K562 (cell line): ENCODE measurements at regions not wholly inside any gene's neighbourhood (a gene's known extent, or its start where the extent isn't known, plus 50 kb on each side); places are given as distances from the start of the nearest gene placed in this dataset.
"Not testable (repeated sequence)": the region's sequence is repeated elsewhere in the genome, so short reads cannot be mapped to it uniquely, and the experiment has no call there.

Source experiments
- ATAC-seq: fragments of 200-7000 bp; cut with Tn5 transposase; 3 replicates; pipeline ENCODE4 v1.9.1; 2020; ENCODE audit warnings: moderate library complexity
- BruUV-seq: library from RNA; stranded (reverse); fragments of 400-500 nt; replicated peaks from 2 replicates; lab custom pipeline; 2021; lab: Mats Ljungman, UMichigan
- CTCF ChIA-PET: fragments of 300-600 bp; formaldehyde crosslinking; extraction: SDS; loops from one replicate; lab custom pipeline; 2021; ENCODE audit warnings: low intra/inter-chr PET ratio; lab: Yijun Ruan, JAX
- POLR2A ChIA-PET: fragments of 300-600, 350-650 bp; sonication (Branson Sonifier 250); formaldehyde crosslinking; extraction: SDS; loops from one replicate; lab custom pipeline; 2021; ENCODE audit warnings: antibody characterized with exemption, inconsistent platforms; lab: Yijun Ruan, JAX
- DNase-seq, 4 experiments: peaks; one replicate each; pipeline versions ENCODE4 v3.0.0 to v3.0.0-alpha.2; 2011 to 2018; ENCODE audit warnings: low spot score in 3 of 4, mixed read lengths in 3 of 4; ENCODE audit errors: extremely low read depth in 1 of 4
- FAIRE-seq: peaks from 2 replicates; lab custom pipeline; 2011; peaks lifted over from hg19 to GRCh38; lab: Jason Lieb, UNC
- H2AFZ ChIP-seq: 2 replicates; pipeline ENCODE4 v1.6.0; 2011; ENCODE audit warnings: low read depth, low read length, control low read depth, inconsistent platforms
- H3K27ac ChIP-seq: fragments of 200-600 bp; 3 replicates; pipeline ENCODE4 v1.8.0; 2011; ENCODE audit warnings: low read depth, mild to moderate bottlenecking, control low read depth, inconsistent platforms, low read length, moderate library complexity, mixed read lengths; ENCODE audit errors: extremely low read depth
- H3K27me3 ChIP-seq, 2 experiments: fragments of 300-600 bp in 1 of 2; 2 replicates in 1 of 2; 3 replicates in 1 of 2; pipeline versions ENCODE4 v1.6.0 to v1.8.0; 2011; ENCODE audit warnings: inconsistent platforms in 2 of 2, low read length in 2 of 2, mild to moderate bottlenecking in 1 of 2, mixed read lengths in 1 of 2, moderate library complexity in 1 of 2; ENCODE audit not compliant: control insufficient read depth in 2 of 2, insufficient read depth in 2 of 2
- H3K36me3 ChIP-seq: fragments of 300-600 bp; 3 replicates; pipeline ENCODE4 v1.8.0; 2011; ENCODE audit warnings: mild to moderate bottlenecking, low read length, inconsistent platforms; ENCODE audit not compliant: control insufficient read depth, insufficient read depth
- H3K4me1 ChIP-seq, 2 experiments: fragments of 200-600 bp in 1 of 2; replicated peaks in 1 of 2; 2 replicates in 1 of 2; 3 replicates in 1 of 2; pipeline versions ENCODE4 v1.5.1 to v1.8.0; 2011; ENCODE audit warnings: inconsistent platforms in 2 of 2, low read length in 2 of 2, mild to moderate bottlenecking in 1 of 2, mixed read lengths in 1 of 2, moderate library complexity in 1 of 2; ENCODE audit not compliant: control insufficient read depth in 2 of 2, insufficient read depth in 2 of 2
- H3K4me2 ChIP-seq: 2 replicates; pipeline ENCODE4 v1.6.1; 2011; ENCODE audit warnings: low read length, control low read depth, inconsistent platforms, mixed read lengths; ENCODE audit not compliant: insufficient read depth
- H3K4me3 ChIP-seq: fragments of 200-600 bp; sonication (generic), shearing (Covaris generic); 2 replicates; pipeline ENCODE4 v1.5.1; 2016; ENCODE audit warnings: control low read depth, inconsistent platforms
- H3K79me2 ChIP-seq: fragments of 200-600 bp; 3 replicates; pipeline ENCODE4 v1.8.0; 2011; ENCODE audit warnings: low read length, inconsistent platforms; ENCODE audit not compliant: control insufficient read depth, insufficient read depth
- H3K9ac ChIP-seq, 2 experiments: 2 replicates each; pipeline versions ENCODE4 v1.6.0 to v1.6.1; 2011; ENCODE audit warnings: low read depth in 2 of 2, low read length in 2 of 2, control low read depth in 1 of 2, inconsistent platforms in 1 of 2, mild to moderate bottlenecking in 1 of 2, mixed read lengths in 1 of 2; ENCODE audit not compliant: insufficient read depth in 1 of 2
- H3K9me1 ChIP-seq: one replicate; pipeline ENCODE4 v1.6.0; 2011; ENCODE audit warnings: inconsistent platforms, mild to moderate bottlenecking, low read length, moderate library complexity; ENCODE audit not compliant: control insufficient read depth, insufficient read depth
- H3K9me3 ChIP-seq: replicated peaks from 2 replicates; pipeline ENCODE4 v1.5.1; 2011; ENCODE audit warnings: low read depth, low read length, inconsistent platforms; ENCODE audit not compliant: control insufficient read depth, insufficient read depth
- H4K20me1 ChIP-seq: replicated peaks from 2 replicates; pipeline ENCODE4 v1.6.1; 2011; ENCODE audit warnings: low read length, inconsistent platforms, mixed read lengths; ENCODE audit not compliant: control insufficient read depth, insufficient read depth
- CTCF ChIP-seq, 3 experiments: IDR thresholded peaks in 2 of 3; conservative IDR thresholded peaks in 1 of 3; 2 replicates each; pipeline ENCODE4 v1.5.1; 2011 to 2012; ENCODE audit warnings: low read length in 3 of 3, mild to moderate bottlenecking in 3 of 3, control low read depth in 2 of 3, improper control_type of control experiment in 1 of 3, inconsistent platforms in 1 of 3, low read depth in 1 of 3, mixed read lengths in 1 of 3, moderate library complexity in 1 of 3; ENCODE audit not compliant: insufficient read depth in 2 of 3
- PURB ChIP-seq: sonication (generic); formaldehyde crosslinking; IDR thresholded peaks from 2 replicates; pipeline ENCODE4 v1.9.0; 2021; ENCODE audit warnings: low read depth, mild to moderate bottlenecking, missing genetic modification reagents
- WGBS: fragments of 100-300 bp; shearing (Covaris generic); methylation state at CpG from one replicate; pipeline ENCODE4 v1.1.6; 2016; ENCODE audit warnings: low coverage, mixed read lengths; ENCODE audit not compliant: insufficient coverage; ENCODE audit errors: missing lambda C conversion rate; 5-methylcytosine and 5-hydroxymethylcytosine counted together
- in situ Hi-C: fragments of 300-500 bp; cut with MboI; formaldehyde crosslinking; loops from 4 replicates; pipeline ENCODE4 v1.15.0; 2018; ENCODE audit warnings: inconsistent platforms, mixed read lengths
- intact Hi-C: fragments of 100-400 bp; cut with micrococcal nuclease; formaldehyde crosslinking; loops from 2 replicates; pipeline ENCODE4 v1.14.2; 2022

DNA sequence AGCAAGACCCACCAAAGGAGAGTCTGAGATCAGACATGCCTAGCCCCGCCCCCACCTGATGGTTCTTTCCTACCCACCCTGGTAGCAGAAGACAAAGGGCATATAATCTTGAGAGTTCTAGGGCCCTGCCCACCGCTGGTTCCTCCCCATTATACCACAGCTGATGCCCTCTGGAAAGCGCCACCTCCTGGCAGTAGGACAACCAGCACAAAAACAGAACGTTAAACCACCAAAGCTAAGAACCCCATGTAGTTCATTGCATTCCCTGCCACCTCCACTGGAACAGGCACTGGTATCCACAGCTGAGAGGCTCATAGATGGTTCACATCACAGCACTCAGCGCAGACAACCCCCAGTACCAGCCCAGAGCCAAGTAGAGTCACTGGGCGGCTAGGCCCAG lies 81.2 kb upstream of the TRPC7 start:
- no peaks in the 10 kb centered on the region for H3K9me3 ChIP-seq
- H3K9ac ChIP-seq: no peak overlapping the region
- H4K20me1 ChIP-seq: no peaks in the 10 kb centered on the region
- H3K4me1 ChIP-seq: peaks cover 0 to 4% of the 10 kb centered on the region in 2 experiments; a peak in 1 of 5 replicates
- POLR2A ChIA-PET: no interaction called here
- in situ Hi-C loops: no loop called here
- no peak overlapping the region for H2AFZ ChIP-seq
- no TSS peak for BruUV-seq
- no peak overlapping the region for H3K27ac ChIP-seq
- CTCF ChIA-PET: no interaction called here
- WGBS: 3% methylated on average over 6 of the region's 6 CpGs
- no peak for TF ChIP-seq PURB
- peak in 2 of 3 experiments; percentile 36 to 39; a peak in 4 of 6 replicates for TF ChIP-seq CTCF (IDR thresholded peaks at IDR 0.05 in 2 of 3, conservative IDR thresholded peaks at IDR 0.05 in 1 of 3; ENCODE audit: insufficient read depth in 2 of 3, low read depth in 1 of 3, low read length in 3 of 3)
- TF ChIP-seq, all 486 proteins: peak for 1
- DNase-seq: no peak
- FAIRE-seq: no peak
- Histone ChIP-seq H3K9me1 (no peaks in the 10 kb centered on the region), H3K4me3 (no peak overlapping the region), H3K27me3 (peaks cover 0 to 20% of the 10 kb centered on the region in 2 experiments; a peak in 3 of 5 replicates), H3K36me3 (no peaks in the 10 kb centered on the region), H3K79me2 (no peaks in the 10 kb centered on the region), H3K4me2 (no peak overlapping the region)
- intact Hi-C loops: no loop called here
- no peak for ATAC-seq

GRCh38 chr5:136444099-136444498 lies 78.8 kb upstream of the TRPC7 start:
- BruUV-seq, ATAC-seq, H3K9ac ChIP-seq, FAIRE-seq, H3K4me1 ChIP-seq, H3K79me2 ChIP-seq, DNase-seq, H3K27ac ChIP-seq, H3K4me3 ChIP-seq, H4K20me1 ChIP-seq, CTCF ChIA-PET, H3K9me3 ChIP-seq, intact Hi-C loops, H3K9me1 ChIP-seq, POLR2A ChIA-PET, H3K4me2 ChIP-seq, H2AFZ ChIP-seq, in situ Hi-C loops, H3K36me3 ChIP-seq: not testable (repeated sequence)
- H3K27me3 ChIP-seq: peaks cover 0 to 20% of the 10 kb centered on the region in 2 experiments; a peak in 3 of 5 replicates
- WGBS: 32% methylated on average over 11 of the region's 12 CpGs
